H1 (cell line): ENCODE measurements at regions not wholly inside any gene's neighbourhood (a gene's known extent, or its start where the extent isn't known, plus 50 kb on each side); places are given as distances from the start of the nearest gene placed in this dataset.

Experiments
- CTCF ChIP-seq, 3 experiments: IDR thresholded peaks; 1 replicate in 2 of 3; 2 replicates in 1 of 3; pipeline versions ENCODE4 v1.5.1 to v1.6.1; 2011; ENCODE audit warnings: low read length in 3 of 3, mild to moderate bottlenecking in 3 of 3, inconsistent platforms in 2 of 3, low read depth in 1 of 3, moderate library complexity in 1 of 3; ENCODE audit not compliant: insufficient read depth in 1 of 3; ENCODE audit errors: control extremely low read depth in 1 of 3

GRCh38 chr6:105453968-105454367 lies 51.1 kb upstream of the PREP start (continued):
- no peak for TF ChIP-seq CTCF (IDR thresholded peaks at IDR 0.05; ENCODE audit: control extremely low read depth in 1 of 3, insufficient read depth in 1 of 3, low read depth in 1 of 3, low read length in 3 of 3)
- TF ChIP-seq, all 59 proteins: peak for 0
